CD8-positive, alpha-beta memory T cell (primary cell): ENCODE measurements at regions not wholly inside any gene's neighbourhood (a gene's known extent, or its start where the extent isn't known, plus 50 kb on each side); places are given as distances from the start of the nearest gene placed in this dataset.

Source experiments
- CTCF ChIA-PET: fragments of 350-600 bp; sonication (Branson Sonifier 250); formaldehyde crosslinking; loops from one replicate; lab custom pipeline; 2021; ENCODE audit warnings: antibody characterized with exemption; lab: Charles Lee
- POLR2A ChIA-PET: fragments of 350-600 bp; sonication (Branson Sonifier 250); formaldehyde crosslinking; loops from one replicate; lab custom pipeline; 2021; ENCODE audit warnings: antibody characterized with exemption; lab: Charles Lee
- DNase-seq, 5 donors: peaks; one replicate each; pipeline versions ENCODE4 v3.0.0 to v3.0.0-alpha.2; 2020 to 2022; ENCODE audit warnings: mixed read lengths in 1 of 5
- H3K27ac ChIP-seq: one replicate; pipeline ENCODE4 v1.7.0; 2013; ENCODE audit warnings: low read depth, mild to moderate bottlenecking, low read length, moderate library complexity
- H3K27me3 ChIP-seq: 2 replicates; pipeline ENCODE4 v1.7.0; 2013; ENCODE audit warnings: low read length, mild to moderate bottlenecking; ENCODE audit not compliant: insufficient read depth, poor library complexity, severe bottlenecking
- H3K36me3 ChIP-seq: 2 replicates; pipeline ENCODE4 v1.7.0; 2013; ENCODE audit warnings: mild to moderate bottlenecking, low read length, moderate library complexity; ENCODE audit not compliant: insufficient read depth
- H3K4me1 ChIP-seq: 2 replicates; pipeline ENCODE4 v1.7.0; 2013; ENCODE audit warnings: mild to moderate bottlenecking, low read length, moderate library complexity; ENCODE audit not compliant: insufficient read depth
- H3K4me3 ChIP-seq: 2 replicates; pipeline ENCODE4 v1.7.0; 2013; ENCODE audit warnings: mild to moderate bottlenecking, low read length
- H3K9me3 ChIP-seq: 2 replicates; pipeline ENCODE4 v1.7.0; 2013; ENCODE audit warnings: mild to moderate bottlenecking, low read length
- H3K27ac Mint-ChIP-seq, 8 donors: one replicate each; pipeline ENCODE4 v1.8.0; 2020 to 2021; ENCODE audit warnings: mixed read lengths in 8 of 8, mild to moderate bottlenecking in 6 of 8, inconsistent platforms in 3 of 8, moderate library complexity in 3 of 8
- H3K27me3 Mint-ChIP-seq, 2 donors: one replicate each; pipeline ENCODE4 v1.8.0; 2020 to 2021; ENCODE audit warnings: mixed read lengths in 2 of 2, mild to moderate bottlenecking in 1 of 2, moderate library complexity in 1 of 2
- H3K36me3 Mint-ChIP-seq, 3 donors: one replicate each; pipeline ENCODE4 v1.8.0; 2020 to 2021; ENCODE audit warnings: mixed read lengths in 3 of 3, inconsistent platforms in 1 of 3, mild to moderate bottlenecking in 1 of 3
- H3K4me1 Mint-ChIP-seq, 3 donors: one replicate each; pipeline ENCODE4 v1.8.0; 2020 to 2021; ENCODE audit warnings: mixed read lengths in 3 of 3, inconsistent platforms in 1 of 3, mild to moderate bottlenecking in 1 of 3
- H3K4me3 Mint-ChIP-seq, 7 donors: one replicate each; pipeline ENCODE4 v1.8.0; 2020 to 2021; ENCODE audit warnings: mixed read lengths in 7 of 7, mild to moderate bottlenecking in 6 of 7, moderate library complexity in 4 of 7, inconsistent platforms in 2 of 7
- H3K9me3 Mint-ChIP-seq, 5 donors: one replicate each; pipeline ENCODE4 v1.8.0; 2020 to 2022; ENCODE audit warnings: mixed read lengths in 5 of 5, mild to moderate bottlenecking in 3 of 5, moderate library complexity in 2 of 5, inconsistent platforms in 1 of 5

DNA sequence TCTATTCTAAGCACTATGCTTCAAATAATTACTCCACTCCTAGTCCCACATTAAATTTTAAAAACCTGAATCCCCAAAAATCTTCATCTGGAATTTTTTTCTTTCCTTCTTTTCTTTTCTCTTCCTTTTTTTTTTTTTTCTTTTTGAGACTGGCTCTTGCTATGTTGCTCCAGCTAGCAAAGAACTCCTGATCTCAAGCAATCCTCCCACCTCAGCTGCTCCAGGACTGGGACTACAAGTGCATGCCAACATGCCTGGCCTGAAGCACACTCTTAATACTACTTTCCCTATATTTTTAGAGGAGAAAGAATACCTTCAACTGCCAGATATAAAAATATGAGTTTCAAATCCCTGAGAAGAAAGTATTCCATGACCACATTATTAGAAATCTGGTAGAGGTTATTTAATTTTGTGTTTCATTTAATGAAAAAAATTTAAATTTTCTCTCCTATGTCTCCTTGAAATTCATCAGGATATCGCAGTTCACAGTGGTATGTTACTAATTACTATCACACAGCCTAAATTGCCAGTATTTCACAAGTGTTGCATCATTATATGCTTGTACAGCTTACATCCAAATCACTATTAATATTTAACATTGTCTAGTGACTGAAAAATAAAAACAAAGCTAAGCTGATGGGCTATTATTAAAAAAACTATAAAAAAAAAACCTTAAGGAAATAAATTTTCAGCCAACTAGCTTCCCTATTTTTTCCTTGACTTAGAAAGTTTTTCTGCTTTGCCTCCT, 227.8 kb downstream of the NAF1 start:
- Histone ChIP-seq H3K9me3 (no peaks in the 10 kb centered on the region), H3K4me1 (no peaks in the 10 kb centered on the region), H3K27me3 (no peaks in the 10 kb centered on the region), H3K4me3 (no peak overlapping the region), H3K36me3 (no peaks in the 10 kb centered on the region), H3K27ac (no peak overlapping the region)
- no peak overlapping the region for H3K27ac Mint-ChIP-seq
- H3K4me3 Mint-ChIP-seq: no peak overlapping the region
- H3K36me3 Mint-ChIP-seq: no peaks in the 10 kb centered on the region
- ChIA-PET CTCF (no interaction called here), POLR2A (no interaction called here)
- no peaks in the 10 kb centered on the region for H3K27me3 Mint-ChIP-seq
- H3K4me1 Mint-ChIP-seq: no peaks in the 10 kb centered on the region
- DNase-seq: no peak
- H3K9me3 Mint-ChIP-seq: peaks cover 0 to 5% (median 0%) of the 10 kb centered on the region in 5 donors

GRCh38 chr4:162935214-162935613, 231.5 kb downstream of the NAF1 start:
- Mint-ChIP-seq H3K36me3 (no peaks in the 10 kb centered on the region), H3K27ac (no peak overlapping the region), H3K4me3 (no peak overlapping the region), H3K4me1 (no peaks in the 10 kb centered on the region), H3K9me3 (peaks cover 0 to 5% (median 0%) of the 10 kb centered on the region in 5 donors), H3K27me3 (no peaks in the 10 kb centered on the region)
- Histone ChIP-seq H3K36me3 (no peaks in the 10 kb centered on the region), H3K27me3 (no peaks in the 10 kb centered on the region), H3K9me3 (no peaks in the 10 kb centered on the region), H3K4me1 (no peaks in the 10 kb centered on the region), H3K4me3 (no peak overlapping the region), H3K27ac (no peak overlapping the region)
- CTCF ChIA-PET: no interaction called here
- no peak for DNase-seq
- POLR2A ChIA-PET: no interaction called here

DNA sequence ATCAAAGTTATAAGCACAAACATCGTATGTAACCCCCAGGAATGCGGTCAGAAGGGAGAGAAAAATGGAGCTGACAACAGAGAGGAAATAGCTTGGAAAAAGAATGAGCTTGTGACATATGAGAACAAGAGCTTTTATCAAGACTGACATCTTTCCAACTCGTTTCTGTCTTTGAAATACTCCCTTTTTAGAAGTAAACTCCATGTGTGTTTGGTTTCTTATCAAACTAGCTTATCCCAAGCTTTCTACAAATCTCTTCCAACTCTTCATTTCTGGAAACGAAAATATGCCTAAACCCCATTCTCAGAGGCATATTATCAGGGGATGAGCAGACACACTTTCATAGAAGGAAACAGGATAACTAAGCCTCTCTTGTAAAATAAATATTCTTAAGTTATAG, 235.4 kb downstream of the NAF1 start:
- no peaks in the 10 kb centered on the region for H3K36me3 ChIP-seq
- peaks cover 0 to 5% (median 0%) of the 10 kb centered on the region in 5 donors for H3K9me3 Mint-ChIP-seq
- no peak overlapping the region for H3K4me3 ChIP-seq
- H3K27me3 ChIP-seq: no peaks in the 10 kb centered on the region
- no peak overlapping the region for H3K27ac Mint-ChIP-seq
- H3K4me3 Mint-ChIP-seq: no peak overlapping the region
- no peaks in the 10 kb centered on the region for H3K4me1 ChIP-seq
- no peaks in the 10 kb centered on the region for H3K36me3 Mint-ChIP-seq
- H3K27me3 Mint-ChIP-seq: no peaks in the 10 kb centered on the region
- no peak for DNase-seq
- ChIA-PET POLR2A (no interaction called here), CTCF (no interaction called here)
- H3K9me3 ChIP-seq: no peaks in the 10 kb centered on the region
- H3K4me1 Mint-ChIP-seq: no peaks in the 10 kb centered on the region
- H3K27ac ChIP-seq: no peak overlapping the region

DNA sequence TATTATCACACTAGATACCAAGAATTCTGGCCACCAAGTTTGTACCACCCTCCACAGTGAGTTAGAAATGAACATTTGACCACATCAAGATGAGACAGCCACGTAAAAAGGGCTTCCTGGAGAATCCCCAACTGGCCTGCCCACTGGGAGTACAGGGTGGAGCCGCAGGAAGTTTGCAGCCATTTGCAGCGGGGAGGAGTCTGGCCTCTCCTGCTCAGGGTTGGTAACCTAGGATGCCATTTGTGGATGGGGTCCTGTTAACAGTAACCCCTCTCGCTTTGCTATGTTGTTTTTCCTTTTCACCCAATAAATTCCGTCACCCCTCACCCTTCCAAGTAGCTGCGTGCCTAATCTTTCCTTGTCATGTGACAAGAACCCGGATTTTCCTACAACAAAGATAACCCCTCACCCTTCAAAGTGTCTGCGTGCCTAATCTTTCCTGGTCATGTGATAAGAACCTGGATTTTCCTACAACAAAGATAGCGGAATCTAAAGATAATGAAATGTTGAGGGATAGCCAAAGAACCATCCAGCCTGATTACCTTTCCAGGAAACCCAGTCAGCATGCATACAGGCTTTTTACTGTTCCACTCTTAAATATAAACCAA, 245.4 kb downstream of the NAF1 start:
- peaks cover 0 to 15% (median 5%) of the 10 kb centered on the region in 5 donors for H3K9me3 Mint-ChIP-seq
- DNase-seq: no peak
- H3K4me1 ChIP-seq: no peaks in the 10 kb centered on the region
- H3K4me1 Mint-ChIP-seq: no peaks in the 10 kb centered on the region
- no peak overlapping the region for H3K4me3 ChIP-seq
- ChIA-PET POLR2A (no interaction called here), CTCF (no interaction called here)
- H3K36me3 ChIP-seq: no peaks in the 10 kb centered on the region
- H3K27ac ChIP-seq: no peak overlapping the region
- H3K4me3 Mint-ChIP-seq: no peak overlapping the region
- no peaks in the 10 kb centered on the region for H3K27me3 ChIP-seq
- H3K27ac Mint-ChIP-seq: no peak overlapping the region
- H3K27me3 Mint-ChIP-seq: no peaks in the 10 kb centered on the region
- H3K9me3 ChIP-seq: no peaks in the 10 kb centered on the region
- no peaks in the 10 kb centered on the region for H3K36me3 Mint-ChIP-seq

- H3K27me3 ChIP-seq: no peaks in the 10 kb centered on the region
- H3K4me1 Mint-ChIP-seq: no peaks in the 10 kb centered on the region
- no peaks in the 10 kb centered on the region for H3K36me3 Mint-ChIP-seq
- H3K9me3 ChIP-seq: no peaks in the 10 kb centered on the region
- H3K27me3 Mint-ChIP-seq: no peaks in the 10 kb centered on the region
- H3K27ac Mint-ChIP-seq: no peak overlapping the region
- ChIA-PET CTCF (no interaction called here), POLR2A (no interaction called here)
- no peak overlapping the region for H3K4me3 ChIP-seq
- no peak for DNase-seq
- H3K27ac ChIP-seq: no peak overlapping the region
- peaks cover 0 to 20% (median 6%) of the 10 kb centered on the region in 5 donors for H3K9me3 Mint-ChIP-seq
- no peaks in the 10 kb centered on the region for H3K36me3 ChIP-seq
- no peak overlapping the region for H3K4me3 Mint-ChIP-seq
- no peaks in the 10 kb centered on the region for H3K4me1 ChIP-seq
Measured at GRCh38 chr4:162920649-162921048, 246.0 kb downstream of the NAF1 start.

GRCh38 chr4:162912482-162912881, 254.2 kb downstream of the NAF1 start:
- Histone ChIP-seq H3K27ac (no peak overlapping the region), H3K27me3 (no peaks in the 10 kb centered on the region), H3K9me3 (no peaks in the 10 kb centered on the region), H3K4me1 (no peaks in the 10 kb centered on the region), H3K36me3 (no peaks in the 10 kb centered on the region), H3K4me3 (no peak overlapping the region)
- Mint-ChIP-seq H3K27ac (no peak overlapping the region), H3K36me3 (no peaks in the 10 kb centered on the region), H3K27me3 (no peaks in the 10 kb centered on the region), H3K9me3 (peaks cover 2 to 23% (median 14%) of the 10 kb centered on the region in 5 donors), H3K4me3 (no peak overlapping the region), H3K4me1 (no peaks in the 10 kb centered on the region)
- CTCF ChIA-PET: no interaction called here
- DNase-seq: no peak
- POLR2A ChIA-PET: no interaction called here

DNA sequence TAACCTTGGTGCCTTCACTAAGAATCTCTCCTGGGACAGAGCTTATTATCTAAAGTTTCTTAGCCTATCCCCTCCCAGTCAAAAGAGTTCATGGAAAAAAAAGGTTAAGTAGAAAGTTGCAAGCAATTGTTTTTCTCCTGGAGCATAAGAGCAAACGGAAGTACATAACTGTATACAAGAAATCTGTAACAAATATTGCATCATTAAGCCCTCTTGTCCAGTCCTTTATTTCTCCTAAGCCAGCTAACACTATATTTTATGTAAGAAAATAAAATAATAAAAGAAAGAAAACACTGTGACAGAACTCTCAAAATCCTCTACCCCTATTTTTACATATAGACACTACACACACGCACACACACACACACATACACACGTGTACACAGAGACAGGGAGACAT, 255.3 kb downstream of the NAF1 start:
- no peak for DNase-seq
- no peak overlapping the region for H3K27ac ChIP-seq
- H3K27me3 Mint-ChIP-seq: no peaks in the 10 kb centered on the region
- CTCF ChIA-PET: no interaction called here
- no peak overlapping the region for H3K4me3 ChIP-seq
- H3K36me3 Mint-ChIP-seq: no peaks in the 10 kb centered on the region
- H3K36me3 ChIP-seq: no peaks in the 10 kb centered on the region
- H3K4me1 Mint-ChIP-seq: no peaks in the 10 kb centered on the region
- H3K9me3 ChIP-seq: no peaks in the 10 kb centered on the region
- no peak overlapping the region for H3K4me3 Mint-ChIP-seq
- no peak overlapping the region for H3K27ac Mint-ChIP-seq
- no peaks in the 10 kb centered on the region for H3K4me1 ChIP-seq
- peaks cover 2 to 20% (median 8%) of the 10 kb centered on the region in 5 donors for H3K9me3 Mint-ChIP-seq
- POLR2A ChIA-PET: no interaction called here
- no peaks in the 10 kb centered on the region for H3K27me3 ChIP-seq

DNA sequence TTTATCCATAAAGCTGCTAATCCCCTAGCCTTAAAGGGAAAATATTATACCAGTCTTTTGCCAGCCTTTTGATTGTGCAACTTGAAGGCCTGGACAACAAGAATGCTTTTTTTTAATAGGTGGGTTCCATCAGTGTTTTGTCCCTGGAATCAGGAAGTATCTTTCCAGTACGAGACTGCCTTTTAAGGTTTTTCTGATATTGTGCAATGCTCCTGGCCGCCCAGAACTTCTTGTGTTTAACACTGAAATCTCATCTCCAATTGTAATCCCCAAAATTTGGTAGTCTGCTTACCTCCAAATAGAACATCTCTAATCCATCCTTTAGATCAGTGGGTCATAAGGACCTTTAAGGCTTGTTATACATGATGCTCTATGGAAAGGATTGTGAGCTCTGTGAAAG, 256.7 kb downstream of the NAF1 start:
- Mint-ChIP-seq H3K4me3 (no peak overlapping the region), H3K27me3 (no peaks in the 10 kb centered on the region), H3K9me3 (peaks cover 2 to 9% (median 4%) of the 10 kb centered on the region in 5 donors), H3K27ac (no peak overlapping the region), H3K4me1 (no peaks in the 10 kb centered on the region), H3K36me3 (no peaks in the 10 kb centered on the region)
- Histone ChIP-seq H3K27ac (no peak overlapping the region), H3K9me3 (no peaks in the 10 kb centered on the region), H3K4me1 (no peaks in the 10 kb centered on the region), H3K4me3 (no peak overlapping the region), H3K27me3 (no peaks in the 10 kb centered on the region), H3K36me3 (no peaks in the 10 kb centered on the region)
- ChIA-PET POLR2A (no interaction called here), CTCF (no interaction called here)
- DNase-seq: no peak
